Germinal center (tissue), 1 donor: ENCODE measurements at regions not wholly inside any gene's neighbourhood (a gene's known extent, or its start where the extent isn't known, plus 50 kb on each side); places are given as distances from the start of the nearest gene placed in this dataset.

ENCODE experiments used
- DNase-seq: peaks from one replicate; pipeline ENCODE4 v3.0.0; 2012; ENCODE audit warnings: mixed read lengths, low spot score

DNA sequence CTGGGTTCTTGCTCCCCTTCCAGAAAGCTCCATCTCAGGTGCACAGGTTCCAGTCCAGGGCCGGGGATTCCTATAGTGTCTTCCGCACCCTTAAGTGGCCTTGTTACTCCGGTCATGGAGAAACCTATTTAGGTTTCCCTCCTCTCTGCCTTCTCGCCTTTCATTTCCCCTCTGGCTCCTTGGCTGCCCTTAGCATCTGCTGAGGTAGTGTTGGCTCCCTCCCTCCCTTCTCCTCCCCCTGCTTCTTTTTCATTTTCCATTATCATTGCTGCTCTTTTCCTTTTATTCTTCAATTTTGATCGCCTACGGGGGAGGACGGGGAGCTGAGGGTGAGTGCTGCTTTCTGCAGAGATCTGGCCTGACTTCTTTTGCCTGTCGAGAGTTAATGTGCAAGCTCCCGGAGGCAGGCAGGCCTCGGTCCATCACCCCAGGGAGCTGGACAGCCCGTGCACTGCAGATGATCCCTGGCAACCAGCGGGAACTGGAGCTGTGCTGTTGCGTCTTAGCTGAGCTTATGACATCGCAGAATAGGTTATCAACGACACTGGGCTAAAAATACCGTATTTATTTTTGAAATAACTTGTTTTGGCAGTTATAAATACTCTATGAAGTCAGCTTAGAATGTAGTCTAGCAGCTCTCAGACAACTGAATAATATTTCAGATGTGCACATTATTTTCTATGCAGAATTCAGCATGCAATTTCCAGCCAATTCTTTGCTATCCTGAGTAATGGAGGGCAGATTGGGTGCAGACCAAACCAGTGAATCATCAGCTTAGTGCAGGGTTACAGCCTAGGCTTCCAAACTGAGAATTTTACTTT lies 141.9 kb downstream of the SLC4A3 start:
- DNase-seq: no peak

DNA sequence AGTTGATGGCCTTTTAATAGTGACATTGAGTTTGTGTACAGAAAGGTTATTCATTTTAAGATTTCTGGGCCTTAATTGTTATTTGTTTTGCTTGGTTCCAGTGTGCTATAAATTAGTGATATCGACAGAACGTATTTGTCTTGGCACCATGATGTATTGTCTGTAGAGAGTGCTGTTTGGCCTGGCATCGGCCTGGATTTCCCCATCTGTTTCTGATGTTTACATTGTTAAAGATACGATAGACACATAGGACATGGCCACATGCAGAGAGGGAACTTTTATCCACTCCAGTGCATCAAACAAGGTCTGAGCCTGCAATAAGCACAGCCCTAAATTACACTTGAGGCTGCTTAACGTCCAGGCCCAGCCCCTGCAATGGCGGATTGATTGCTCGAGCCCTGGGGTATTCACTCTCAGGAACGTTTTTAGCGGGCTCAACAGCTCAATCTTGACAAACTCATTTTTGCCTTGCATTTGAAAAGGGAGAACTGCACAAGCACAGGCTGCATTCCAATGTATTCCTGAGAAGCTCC lies 144.7 kb downstream of the SLC4A3 start:
- no peak for DNase-seq

DNA sequence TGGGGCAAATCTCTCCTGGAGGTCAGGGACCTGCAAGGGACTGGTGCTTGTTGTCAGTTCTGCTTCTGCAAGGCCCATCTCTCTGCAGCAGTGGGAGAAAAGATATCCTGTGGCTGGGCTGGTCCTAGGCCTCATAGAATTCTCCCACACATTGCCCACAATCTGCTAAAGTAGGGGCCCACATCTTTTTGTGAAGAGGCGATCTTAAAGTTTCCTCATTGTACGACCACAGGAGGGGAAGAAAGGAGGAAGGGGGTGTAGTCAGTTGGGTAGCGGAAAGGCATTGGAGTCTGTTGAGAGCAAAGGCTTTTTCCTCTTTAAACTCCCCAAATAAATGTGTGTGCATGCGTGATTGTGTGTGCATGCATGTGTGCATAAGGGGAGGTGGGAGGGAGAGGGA lies 145.3 kb downstream of the SLC4A3 start:
- no peak for DNase-seq

DNA sequence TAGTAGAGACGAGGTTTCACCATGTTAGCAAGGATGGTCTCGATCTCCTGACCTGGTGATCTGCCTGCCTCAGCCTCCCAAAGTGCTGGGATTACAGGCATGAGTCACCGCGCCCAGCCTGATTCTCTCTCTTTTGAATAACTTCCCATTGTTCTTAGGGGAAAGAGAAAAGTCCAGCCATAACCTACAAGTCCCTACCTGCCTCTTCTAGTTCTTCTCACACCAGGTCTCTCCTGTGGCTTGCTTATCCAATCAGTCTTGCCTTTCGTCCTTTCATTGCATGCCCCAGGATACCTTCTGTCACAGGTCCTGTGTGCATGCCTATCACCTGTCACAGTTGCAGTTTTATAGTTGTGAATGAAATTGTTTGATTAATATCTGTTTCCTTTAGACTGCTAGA lies 148.1 kb downstream of the SLC4A3 start:
- DNase-seq: no peak

DNA sequence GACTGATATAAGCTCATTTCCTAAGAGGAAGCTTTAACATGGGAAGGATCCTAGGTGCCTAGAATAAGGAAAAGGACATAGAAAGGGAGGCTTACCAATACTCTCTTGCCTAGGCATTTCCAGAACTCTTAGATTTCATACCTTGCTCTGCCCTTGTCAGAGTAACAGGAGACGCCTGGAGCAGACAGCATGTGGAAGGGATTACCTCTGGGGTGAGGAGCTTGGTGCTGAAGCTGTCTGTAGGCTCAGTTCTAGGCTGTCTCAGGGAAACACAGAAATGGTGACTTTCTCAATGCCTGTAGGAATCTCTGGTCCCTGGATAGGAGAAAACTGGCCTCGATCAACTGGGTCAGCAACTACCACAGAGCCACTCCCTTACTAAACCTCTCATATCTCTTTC lies 150.0 kb downstream of the SLC4A3 start:
- DNase-seq: no peak

DNA sequence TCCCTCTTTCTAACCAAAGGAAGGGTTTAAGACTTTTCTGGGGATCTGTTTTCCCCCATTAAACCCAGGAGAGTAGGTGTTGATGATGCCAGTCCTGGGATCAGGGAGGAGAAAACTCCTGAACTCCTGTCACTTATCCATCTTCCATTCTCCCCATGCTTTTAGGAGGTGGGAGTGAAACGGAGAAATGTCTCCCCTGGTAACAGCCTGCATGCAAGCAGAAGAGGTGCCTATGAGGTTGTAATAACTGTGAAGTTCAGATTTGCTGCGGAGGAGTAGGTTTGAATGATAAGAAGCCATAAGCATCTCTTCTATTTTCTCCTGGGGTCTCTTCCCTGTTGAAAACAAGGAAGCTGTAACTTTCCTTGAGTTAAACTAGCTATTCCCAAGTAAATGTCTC lies 150.8 kb downstream of the SLC4A3 start:
- no peak for DNase-seq

DNA sequence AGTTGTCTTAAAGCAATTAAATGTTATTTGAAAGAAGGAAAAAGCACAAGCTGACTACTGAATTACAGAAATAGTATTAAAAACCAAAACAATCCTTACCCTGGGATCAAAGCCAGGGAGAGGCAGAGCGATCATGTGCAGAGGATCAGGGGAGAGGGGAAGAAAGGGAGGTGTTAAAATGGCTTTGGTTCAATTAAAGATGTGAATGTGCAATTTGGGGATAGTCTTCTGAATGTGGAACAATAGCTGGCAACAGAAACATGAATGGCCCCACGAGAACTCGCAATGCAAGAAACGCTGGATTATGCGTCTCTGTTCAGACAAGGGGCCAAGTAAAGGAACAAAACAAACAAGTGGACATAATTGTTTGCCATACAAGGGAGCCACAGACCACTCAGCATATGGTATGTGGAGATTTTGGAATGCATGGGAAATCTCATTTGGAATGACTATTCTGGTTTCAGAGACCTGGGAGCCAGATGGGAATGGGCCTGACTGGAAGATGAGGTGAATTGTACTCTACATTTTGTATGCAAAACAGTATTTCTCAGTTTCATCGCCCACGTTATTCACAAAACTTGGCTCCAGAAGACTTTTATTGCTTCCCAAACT lies 155.4 kb downstream of the SLC4A3 start:
- no peak for DNase-seq

DNA sequence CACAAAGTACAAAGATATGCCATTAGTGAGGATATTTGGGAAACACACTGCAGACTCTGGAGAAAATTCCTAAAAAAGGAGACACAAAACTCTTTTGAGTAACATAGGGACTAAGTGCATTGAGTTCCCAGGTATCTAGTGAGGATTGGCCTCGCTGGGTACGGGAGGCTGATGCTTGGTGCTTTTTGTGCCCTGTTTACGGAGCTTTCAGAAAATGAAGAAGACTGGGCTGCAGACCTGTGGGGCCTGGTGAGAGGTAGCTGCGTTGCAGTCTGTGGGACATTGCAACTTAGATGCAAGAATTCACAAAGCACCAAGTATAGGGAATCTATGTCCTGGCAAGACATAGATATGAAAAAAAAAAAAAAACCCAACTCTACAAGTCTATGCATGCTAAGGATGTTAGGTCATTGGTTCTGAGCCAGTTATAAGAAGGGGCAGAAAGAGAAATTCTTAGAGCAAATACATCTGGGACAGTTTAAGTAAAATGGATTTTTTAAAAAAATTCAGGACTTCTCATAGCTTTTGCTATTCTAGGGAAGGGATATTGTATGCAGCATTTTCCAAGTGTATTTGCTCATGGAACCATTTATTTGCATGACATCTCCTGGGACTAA lies 156.0 kb downstream of the SLC4A3 start:
- no peak for DNase-seq

DNA sequence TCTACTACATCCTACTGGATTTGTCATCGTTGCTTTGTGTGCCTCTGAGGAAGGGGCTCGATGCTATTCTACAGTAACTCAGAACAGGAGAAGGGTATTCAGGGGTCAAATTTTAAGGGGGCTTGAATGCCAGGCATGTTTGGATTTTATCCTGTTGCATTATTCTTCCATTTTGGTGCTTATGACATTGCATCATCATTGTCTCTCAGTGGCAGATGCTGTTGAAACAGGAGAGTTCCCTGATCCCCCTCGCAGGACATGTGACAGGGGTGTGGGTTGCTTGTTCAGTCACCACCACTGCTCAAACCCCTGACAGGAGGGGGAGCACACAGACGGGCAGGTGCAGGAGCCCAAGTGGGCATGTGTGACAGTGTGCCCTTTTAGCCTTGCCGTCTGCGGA lies 156.7 kb downstream of the SLC4A3 start:
- no peak for DNase-seq

DNA sequence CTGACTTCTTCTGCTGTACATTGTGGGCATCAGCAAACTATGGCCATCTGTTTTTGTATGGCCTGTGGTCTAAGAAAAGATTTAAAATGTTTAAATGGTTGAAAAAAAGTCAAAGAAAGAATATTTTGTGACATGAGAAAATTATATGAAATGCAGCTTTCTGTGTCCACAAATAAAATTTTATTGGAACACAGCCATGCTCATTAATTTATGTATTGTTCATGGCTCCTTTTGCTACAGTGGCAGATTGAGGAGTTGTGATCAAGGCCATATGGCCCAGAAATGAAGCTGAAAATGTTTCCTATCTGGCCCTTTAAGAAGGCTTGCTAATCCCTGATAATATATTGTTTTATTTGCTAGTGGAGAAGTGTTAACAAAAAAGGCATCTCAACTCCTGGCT lies 162.0 kb downstream of the SLC4A3 start:
- DNase-seq: no peak

DNA sequence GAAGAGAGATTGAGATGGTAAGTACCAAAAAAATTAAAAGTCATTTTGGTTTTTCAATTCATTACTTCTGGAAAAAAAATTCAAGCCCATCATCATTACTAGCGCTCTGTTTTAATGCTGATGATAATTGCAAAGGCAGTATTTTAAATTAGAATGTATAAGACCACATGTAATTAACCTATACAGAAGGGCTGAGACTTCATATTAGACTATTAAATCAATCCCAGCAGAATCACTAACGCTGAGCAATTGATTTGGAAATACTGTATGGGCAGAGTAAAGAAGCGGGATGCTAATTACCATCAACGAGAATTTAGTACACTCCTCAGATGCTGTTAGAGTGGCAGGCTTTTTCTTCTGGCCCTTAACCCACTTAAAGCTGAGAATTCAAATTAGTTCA lies 165.0 kb downstream of the SLC4A3 start:
- DNase-seq: no peak

DNA sequence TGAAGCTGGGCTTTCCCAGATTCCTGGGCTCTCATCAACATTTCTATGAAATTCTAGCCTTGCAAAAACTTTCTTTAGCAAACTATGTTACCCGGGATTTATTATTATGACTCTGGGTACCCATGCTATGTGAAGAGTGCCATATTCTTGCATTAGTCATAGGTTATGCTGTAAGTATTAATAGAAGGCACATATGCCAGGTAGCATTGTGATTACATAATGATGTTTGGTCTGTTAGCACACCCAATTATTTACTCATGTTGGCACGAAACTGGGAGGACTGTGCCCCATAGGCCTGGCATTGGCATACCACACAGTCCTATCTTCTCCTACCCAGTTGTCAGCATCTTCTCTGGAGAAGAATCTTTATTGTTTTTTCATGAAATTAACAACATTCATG lies 171.0 kb downstream of the SLC4A3 start:
- DNase-seq: no peak

DNA sequence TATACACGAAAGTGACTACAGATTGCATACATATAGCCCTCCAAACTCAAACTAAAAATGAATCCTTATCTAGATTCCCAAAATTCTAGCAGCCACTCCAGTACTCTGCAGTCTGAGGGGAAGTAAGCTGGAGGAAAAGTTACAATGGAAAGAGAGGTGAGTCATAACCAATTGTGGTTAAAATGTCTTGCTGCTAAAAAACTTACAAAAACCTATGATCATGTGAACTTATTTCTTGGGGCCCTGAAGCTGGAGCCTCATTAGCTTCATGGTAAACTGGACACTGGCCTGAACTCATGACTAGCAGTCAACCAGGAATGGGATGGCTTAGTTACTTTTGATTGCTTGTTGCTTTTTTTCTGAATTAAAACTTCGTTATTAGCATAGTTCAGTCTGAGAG lies 175.9 kb downstream of the SLC4A3 start:
- no peak for DNase-seq

DNA sequence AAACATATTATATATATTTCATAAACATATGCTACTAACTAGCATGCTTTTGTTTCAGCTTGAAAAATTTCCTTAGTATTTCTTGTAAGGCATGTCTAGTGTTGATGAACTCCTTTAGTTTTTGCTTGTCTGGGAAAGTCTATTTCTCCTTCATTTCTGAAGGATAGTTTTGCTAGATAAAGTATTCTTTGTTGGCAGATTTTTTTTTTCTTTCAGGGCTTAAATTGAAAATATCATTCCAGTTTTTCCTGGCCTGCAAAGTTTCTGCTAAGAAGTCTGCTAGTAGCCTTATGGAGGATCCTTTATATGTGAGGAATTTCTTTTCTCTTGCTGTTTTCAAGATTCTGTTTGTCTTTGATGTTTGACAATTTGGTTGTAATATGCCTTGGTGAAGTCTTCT lies 183.5 kb downstream of the SLC4A3 start:
- DNase-seq: no peak

DNA sequence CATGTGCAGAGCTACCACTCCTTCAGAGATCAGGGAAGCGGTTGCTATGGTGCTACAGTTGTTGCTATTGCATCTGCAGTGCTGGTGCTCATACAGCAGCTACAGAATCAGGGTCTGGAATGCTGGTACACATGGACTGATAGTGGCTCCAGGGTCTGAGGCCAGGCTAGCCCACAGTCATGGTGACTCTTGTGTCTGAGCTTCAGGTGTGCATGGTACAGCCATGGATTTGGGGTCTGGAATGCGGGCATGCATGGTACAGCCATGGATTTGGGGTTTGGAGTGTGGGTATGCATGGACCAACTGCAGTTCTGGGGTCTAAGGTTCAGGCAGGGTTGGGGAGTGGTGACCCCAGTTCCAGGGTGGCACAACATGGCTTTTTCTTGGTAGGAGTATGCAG lies 185.2 kb downstream of the SLC4A3 start:
- no peak for DNase-seq

DNA sequence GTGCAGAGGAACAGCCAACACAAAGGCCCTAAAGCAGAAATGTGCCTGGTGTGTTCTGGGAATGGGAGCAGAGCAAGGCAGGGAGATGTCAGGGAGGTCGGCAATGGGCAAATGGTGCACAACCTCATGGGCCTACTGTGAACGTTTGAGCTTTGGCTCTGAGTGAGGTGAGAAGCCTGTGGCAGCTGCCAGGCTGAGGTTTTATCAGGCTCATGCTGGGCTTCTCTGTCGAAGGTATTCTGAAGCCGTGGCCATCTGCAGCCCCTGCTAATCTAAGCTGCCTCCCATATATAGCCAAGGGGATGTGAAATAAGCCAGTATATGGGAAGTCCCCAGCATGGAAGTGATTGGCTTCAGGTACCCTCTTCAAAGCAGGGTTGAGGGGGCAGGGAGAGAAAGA lies 193.3 kb downstream of the SLC4A3 start:
- no peak for DNase-seq

DNA sequence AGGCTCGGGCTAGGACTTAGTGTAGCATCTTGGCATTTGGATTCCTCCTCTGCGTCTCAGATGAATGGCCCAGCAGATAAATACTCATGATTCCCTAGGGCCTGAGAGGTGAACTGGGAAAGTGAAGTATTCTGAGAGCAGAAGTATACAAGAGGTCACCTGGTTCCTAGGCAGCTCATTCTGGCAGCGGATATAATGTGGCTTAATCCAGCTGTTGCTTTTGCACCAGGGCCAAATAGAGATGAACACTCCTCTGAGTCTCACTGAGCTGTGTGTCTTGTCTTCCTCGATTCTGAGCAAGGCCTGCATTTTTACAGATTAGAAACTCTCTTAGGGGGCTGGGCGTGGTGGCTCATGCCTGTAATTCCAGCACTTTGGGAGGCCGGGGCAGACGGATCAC lies 196.1 kb downstream of the SLC4A3 start:
- no peak for DNase-seq

DNA sequence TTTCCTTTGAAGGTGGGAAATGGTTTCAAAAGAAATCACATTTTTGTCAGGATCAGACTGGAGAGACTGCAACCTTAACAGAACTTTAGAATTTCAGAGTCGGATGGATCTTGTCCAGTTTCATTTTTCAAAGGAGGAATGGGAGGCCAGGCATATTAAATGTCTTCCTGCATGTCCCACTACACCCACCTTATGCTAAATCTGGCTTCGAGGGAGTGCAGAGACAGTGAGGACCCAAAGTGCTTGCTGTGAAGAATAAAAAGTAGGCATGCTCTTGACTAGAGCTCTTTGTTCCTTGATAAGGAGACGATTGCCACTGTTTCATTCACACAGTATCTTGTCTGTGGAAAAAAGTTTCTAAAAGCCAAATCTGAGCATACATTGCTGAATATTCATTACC lies 197.6 kb downstream of the SLC4A3 start:
- DNase-seq: no peak

DNA sequence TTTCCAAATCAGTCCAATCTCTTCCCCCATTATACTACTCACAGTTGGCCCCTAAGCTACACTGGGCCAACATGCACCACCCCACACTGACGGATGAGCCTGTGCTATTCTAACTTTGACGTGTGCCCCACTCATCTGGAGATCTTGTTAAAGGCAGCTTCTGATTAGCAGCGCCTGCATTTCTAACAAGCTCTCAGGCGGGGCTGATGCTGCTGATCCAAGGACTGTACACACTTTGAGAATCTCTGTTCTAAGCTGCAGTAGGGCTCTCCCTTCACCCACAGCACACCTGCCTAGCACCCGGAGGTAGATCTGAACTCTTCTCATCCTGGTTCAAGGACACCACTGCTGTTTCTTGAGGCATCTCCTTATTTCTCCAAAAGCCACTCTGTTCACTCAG lies 200.7 kb downstream of the SLC4A3 start:
- DNase-seq: no peak

DNA sequence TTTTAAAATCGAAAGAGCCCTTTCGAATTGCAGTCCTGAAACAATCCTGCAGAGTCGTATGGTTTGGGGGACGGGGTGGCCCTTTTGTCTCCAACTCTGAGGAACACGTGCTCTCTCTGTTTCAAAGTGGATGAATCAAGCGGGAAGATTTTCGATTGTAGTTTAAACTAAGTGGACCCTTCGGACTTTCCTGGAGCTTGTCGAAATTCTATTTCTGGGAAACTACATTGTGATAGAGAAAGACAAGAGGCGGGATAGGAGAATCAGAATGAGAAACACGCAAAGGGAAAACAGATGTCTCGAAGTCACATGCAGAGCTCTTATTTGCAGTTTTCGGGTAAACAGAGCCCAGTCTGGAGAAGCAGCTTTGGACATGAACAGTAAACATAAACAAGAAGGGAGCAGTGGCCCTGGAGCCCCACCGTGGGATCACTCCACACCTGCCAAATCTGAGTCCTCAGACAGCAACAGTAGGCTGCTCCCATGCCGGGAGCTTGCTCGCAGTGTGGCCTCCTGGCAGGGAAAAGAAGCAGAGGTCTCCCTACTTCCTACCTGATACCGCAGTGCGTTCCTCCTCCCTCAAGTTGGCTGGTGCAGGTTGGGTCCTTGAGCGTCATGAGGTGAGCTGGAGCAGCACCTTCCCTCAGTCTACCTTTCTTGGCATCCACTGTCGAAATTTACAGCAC lies 202.4 kb downstream of the SLC4A3 start:
- DNase-seq: no peak

DNA sequence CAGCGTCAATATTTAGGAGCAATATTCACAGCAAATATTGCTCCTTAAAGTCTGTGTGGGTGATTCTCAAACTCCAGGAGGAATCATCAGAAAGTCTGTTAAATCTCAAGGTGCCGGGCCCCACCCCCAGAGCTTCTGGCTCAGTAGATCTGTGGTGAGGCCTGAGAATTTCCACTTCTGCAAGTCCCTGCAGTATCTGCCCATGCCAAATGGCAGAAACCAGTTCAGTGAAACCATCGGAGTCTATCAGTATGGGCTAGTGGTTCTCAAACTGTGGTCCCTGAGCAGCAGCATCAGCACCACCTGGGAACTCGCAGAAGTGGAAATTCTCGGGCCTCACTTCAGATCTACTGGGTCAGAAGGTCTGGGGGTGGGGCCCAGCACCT lies 202.9 kb downstream of the SLC4A3 start:
- no peak for DNase-seq

DNA sequence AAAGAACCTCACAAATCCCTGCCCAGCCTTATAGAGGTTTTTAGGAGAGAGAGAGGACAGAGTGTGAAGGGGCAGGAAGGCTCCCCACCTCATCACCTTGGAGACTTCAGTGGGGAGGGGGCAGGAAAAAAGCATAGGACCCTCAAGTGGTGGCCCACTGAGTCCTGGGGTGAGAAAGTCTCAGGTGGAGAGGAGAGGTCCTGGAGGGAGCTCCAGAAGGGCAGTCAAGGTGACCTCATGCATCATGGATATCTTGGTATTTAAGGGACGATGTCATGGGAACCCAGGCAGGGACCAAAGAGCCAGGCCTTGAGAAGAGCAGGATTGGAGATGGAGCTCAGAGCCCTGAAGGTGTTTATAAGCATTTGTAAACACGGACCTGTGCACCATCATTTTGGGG lies 204.5 kb downstream of the SLC4A3 start:
- DNase-seq: no peak

DNA sequence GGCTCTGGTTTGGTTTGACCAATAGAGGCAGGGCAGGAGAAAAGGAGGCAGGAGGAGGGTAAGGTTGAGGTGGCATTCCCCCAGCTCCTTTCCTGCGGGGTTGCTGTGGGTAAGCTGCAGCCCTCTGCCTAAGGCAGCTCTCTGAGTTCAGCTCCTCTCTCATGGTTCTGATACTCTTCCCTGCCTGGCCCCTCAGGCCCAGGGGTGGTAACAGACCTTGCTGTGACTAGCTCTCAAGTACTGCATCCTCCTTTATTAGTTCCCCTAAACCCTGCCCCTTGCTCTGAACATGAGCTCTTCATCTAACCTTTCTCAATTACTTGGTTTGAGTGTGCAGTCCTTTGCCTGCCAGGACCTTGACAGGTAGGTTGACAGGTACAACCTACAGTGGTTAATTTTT lies 205.5 kb downstream of the SLC4A3 start:
- DNase-seq: no peak
